Fibroblast of skin of left quadriceps (primary cell): ENCODE measurements at regions not wholly inside any gene's neighbourhood (a gene's known extent, or its start where the extent isn't known, plus 50 kb on each side); places are given as distances from the start of the nearest gene placed in this dataset.

ENCODE experiments used
- DNase-seq, 2 experiments: peaks; one replicate each; pipeline ENCODE4 v3.0.0-alpha.2; 2013; ENCODE audit warnings: low read depth in 2 of 2

- no peak for DNase-seq
Measured at GRCh38 chr2:51237626-51238271, 205.8 kb upstream of the NRXN1 start.

- no peak for DNase-seq
Measured at GRCh38 chr2:51232027-51232426, 200.1 kb upstream of the NRXN1 start.

- no peak for DNase-seq
Measured at GRCh38 chr2:51231071-51231470, 199.1 kb upstream of the NRXN1 start.

- no peak for DNase-seq
Measured at GRCh38 chr2:51225377-51225776, 193.4 kb upstream of the NRXN1 start.

GRCh38 chr2:51224790-51225189 is 192.9 kb upstream of the NRXN1 start:
- DNase-seq = no peak

GRCh38 chr2:51222106-51222505 is 190.2 kb upstream of the NRXN1 start:
- no peak for DNase-seq

GRCh38 chr2:51220606-51221005 is 188.7 kb upstream of the NRXN1 start:
- no peak for DNase-seq

- DNase-seq = no peak
Measured at GRCh38 chr2:51220080-51220479, 188.1 kb upstream of the NRXN1 start.

- DNase-seq = no peak
Measured at GRCh38 chr2:51219468-51219867, 187.5 kb upstream of the NRXN1 start.

- no peak for DNase-seq
Measured at GRCh38 chr2:51218047-51218446, 186.1 kb upstream of the NRXN1 start.

GRCh38 chr2:51213826-51214225 is 181.9 kb upstream of the NRXN1 start:
- no peak for DNase-seq

GRCh38 chr2:51212374-51212773 is 180.4 kb upstream of the NRXN1 start:
- DNase-seq = no peak

- no peak for DNase-seq
Measured at GRCh38 chr2:51208521-51208920, 176.6 kb upstream of the NRXN1 start.

GRCh38 chr2:51201295-51201694 is 169.4 kb upstream of the NRXN1 start:
- no peak for DNase-seq

- DNase-seq = no peak
Measured at GRCh38 chr2:51194656-51195055, 162.7 kb upstream of the NRXN1 start.

GRCh38 chr2:51170273-51170672 is 138.3 kb upstream of the NRXN1 start:
- no peak for DNase-seq

- no peak for DNase-seq
Measured at GRCh38 chr2:51165534-51166260, 133.8 kb upstream of the NRXN1 start.

GRCh38 chr2:51158251-51158650 is 126.3 kb upstream of the NRXN1 start:
- no peak for DNase-seq

- DNase-seq = peak in 1 of 2 experiments; percentile 2
Measured at GRCh38 chr2:51153236-51153635, 121.3 kb upstream of the NRXN1 start.

- no peak for DNase-seq
Measured at GRCh38 chr2:51151490-51152140, 119.7 kb upstream of the NRXN1 start.

GRCh38 chr2:51149725-51150124 is 117.8 kb upstream of the NRXN1 start:
- no peak for DNase-seq

GRCh38 chr2:51145761-51146160 is 113.8 kb upstream of the NRXN1 start:
- DNase-seq = no peak

- no peak for DNase-seq
Measured at GRCh38 chr2:51120754-51121280, 88.9 kb upstream of the NRXN1 start.
